ENCODE measurements at regions not wholly inside any gene's neighbourhood (a gene's known extent, or its start where the extent isn't known, plus 50 kb on each side); places are given as distances from the start of the nearest gene placed in this dataset.

DNA sequence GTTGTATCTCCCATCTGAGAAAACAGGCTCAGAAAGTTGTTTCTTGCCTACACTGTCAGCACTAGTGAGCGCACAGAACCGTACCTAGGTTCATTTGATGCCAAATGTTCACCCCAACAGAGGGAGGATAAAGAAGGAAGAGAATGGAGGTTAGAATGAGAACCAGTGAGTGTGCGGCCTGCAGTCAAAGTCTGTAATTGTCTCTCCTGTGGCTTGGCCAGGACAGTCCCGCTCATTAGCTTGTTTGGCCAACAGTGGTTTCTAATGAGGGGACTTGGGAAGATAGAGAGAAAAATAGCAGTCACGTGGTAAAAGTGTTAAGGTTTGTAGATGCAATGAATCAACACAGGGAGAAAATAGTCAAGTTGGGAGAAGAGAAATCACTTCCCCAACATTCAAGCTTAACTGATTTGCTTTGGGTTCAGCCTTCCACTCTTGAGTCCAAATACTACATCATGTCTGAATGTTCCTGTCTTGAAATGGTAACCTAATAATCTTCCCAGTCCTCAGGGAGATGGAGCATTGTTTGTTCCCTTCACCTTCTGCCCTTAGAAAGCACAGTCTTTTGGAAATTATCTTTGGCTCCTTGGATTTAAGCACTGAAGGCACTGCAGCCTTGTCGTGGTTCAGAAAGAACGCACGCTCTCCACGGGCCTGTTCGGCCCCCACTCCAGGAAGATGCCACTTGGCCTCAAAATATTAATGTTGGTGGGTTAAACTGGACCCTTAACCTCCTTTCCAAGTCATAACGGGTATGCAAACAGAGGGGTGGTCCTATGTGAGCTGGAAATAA is 360.4 kb upstream of the ZNF32 start:
- H3K9me3 ChIP-seq (ENCODE audit: insufficient read depth in 2 of 2, low read depth in 1 of 2, low read length in 1 of 2): no peaks in the 10 kb centered on the region
- H2BK20ac ChIP-seq (ENCODE audit: low read length): no peak overlapping the region
- no peaks in the 10 kb centered on the region for H3K79me2 ChIP-seq (ENCODE audit: control insufficient read depth in 1 of 2, insufficient read depth in 2 of 2, low read length in 2 of 2)
- WGBS, 2 experiments (ENCODE audit: extremely low coverage in 1 of 2, insufficient coverage in 1 of 2, insufficient read length in 1 of 2, insufficient replicate concordance in 2 of 2, low coverage in 1 of 2, low lambda C conversion rate in 2 of 2, missing lambda C conversion rate in 1 of 2): 82% methylated on average over 11 of the region's 11 CpGs; no CpG with 5 or more reads in 1 of the 2 experiments
- H4K91ac ChIP-seq (replicated peaks; ENCODE audit: insufficient read length, low read length): no peak overlapping the region
- H3K4me3 ChIP-seq (ENCODE audit: extremely low read depth in 1 of 4, insufficient read depth in 2 of 4, low read depth in 3 of 4, low read length in 4 of 4): no peak overlapping the region
- no peak overlapping the region for H2BK15ac ChIP-seq (ENCODE audit: low read length)
- no peak overlapping the region for H4K5ac ChIP-seq (ENCODE audit: insufficient read length, low read depth, low read length)
- no peak overlapping the region for H3K4ac ChIP-seq (replicated peaks; ENCODE audit: insufficient read length, low read depth, low read length)
- H3K56ac ChIP-seq (replicated peaks; ENCODE audit: insufficient read length, low read depth, low read length): no peak overlapping the region
- no peaks in the 10 kb centered on the region for H3K36me3 ChIP-seq (ENCODE audit: control insufficient read depth in 2 of 4, insufficient read depth in 4 of 4, low read length in 3 of 4)
- no peak overlapping the region for H3K9ac ChIP-seq (replicated peaks in 1 of 4; ENCODE audit: extremely low read depth in 1 of 4, low read depth in 3 of 4, low read length in 3 of 4)
- H3K27ac ChIP-seq (ENCODE audit: low read depth, low read length): no peak overlapping the region
- ChIA-PET CTCF (ENCODE audit: partially characterized antibody) (interaction anchor here (0.9 to 1.1 kb wide), 2 partner anchors 8 to 125 kb away, joined by 3 to 4 read pairs; no protein-coding TSS in a partner anchor), POLR2A (ENCODE audit: partially characterized antibody) (no interaction called here)
- H3K4me1 ChIP-seq (replicated peaks in 1 of 4; ENCODE audit: control insufficient read depth in 3 of 4, insufficient read depth in 4 of 4, low read length in 3 of 4): no peaks in the 10 kb centered on the region
- no peaks in the 10 kb centered on the region for H3K23me2 ChIP-seq (ENCODE audit: low read depth, low read length)
- FAIRE-seq (no peak), DNase-seq (ENCODE audit: low read depth in 1 of 2, low spot score in 2 of 2) (no peak)
- no peak overlapping the region for H2AFZ ChIP-seq (ENCODE audit: low read length)
- H3K14ac ChIP-seq (ENCODE audit: insufficient read length): no peak overlapping the region
- H3K79me1 ChIP-seq (ENCODE audit: low read depth, low read length): no peaks in the 10 kb centered on the region
- no peaks in the 10 kb centered on the region for H4K20me1 ChIP-seq (replicated peaks in 1 of 2; ENCODE audit: control insufficient read depth in 1 of 2, insufficient read depth in 2 of 2, low read length in 2 of 2)
- H4K8ac ChIP-seq (ENCODE audit: extremely low read depth, insufficient read depth, low read length): no peak overlapping the region
- no peak overlapping the region for H2BK12ac ChIP-seq (ENCODE audit: low read depth, low read length)
- no peak overlapping the region for H3K4me2 ChIP-seq (ENCODE audit: insufficient read depth in 1 of 2, low read depth in 2 of 2, low read length in 2 of 2)
- no peaks in the 10 kb centered on the region for H3K27me3 ChIP-seq (replicated peaks in 1 of 4; ENCODE audit: control insufficient read depth in 3 of 4, extremely low read depth in 1 of 4, insufficient read depth in 3 of 4, low read length in 3 of 4)
- H2BK5ac ChIP-seq (ENCODE audit: low read depth, low read length): no peak overlapping the region
- TF ChIP-seq SIRT6 (IDR thresholded peaks at IDR 0.05; ENCODE audit: low read length) (no peak), RBBP5 (IDR thresholded peaks at IDR 0.05; ENCODE audit: borderline replicate concordance, low read depth, low read length) (no peak), TEAD4 (IDR thresholded peaks at IDR 0.05; ENCODE audit: low read depth, low read length) (no peak), POLR2A (IDR thresholded peaks at IDR 0.05; ENCODE audit: control extremely low read depth in 1 of 2, low read depth in 2 of 2, low read length in 2 of 2) (no peak), GABPA (IDR thresholded peaks at IDR 0.05; ENCODE audit: borderline replicate concordance, insufficient read depth, low read length) (no peak)
- no peak overlapping the region for H3K23ac ChIP-seq (ENCODE audit: insufficient read length)
- H2BK120ac ChIP-seq (replicated peaks; ENCODE audit: low read depth, low read length): no peak overlapping the region
- no peak overlapping the region for H3K18ac ChIP-seq (ENCODE audit: extremely low read depth, low read length)
- H2AK5ac ChIP-seq (ENCODE audit: low read depth, low read length): no peak overlapping the region

All from H1 (cell line).